ENCODE measurements at regions not wholly inside any gene's neighbourhood (a gene's known extent, or its start where the extent isn't known, plus 50 kb on each side); places are given as distances from the start of the nearest gene placed in this dataset.
"Not testable (repeated sequence)": the region's sequence is repeated elsewhere in the genome, so short reads cannot be mapped to it uniquely, and the experiment has no call there.

- Histone ChIP-seq H3K9ac (ENCODE audit: low read depth in 1 of 3, low read length in 3 of 3) (no peak overlapping the region), H3K4me3 (ENCODE audit: low read length in 3 of 3) (no peak overlapping the region), H3K4me1 (ENCODE audit: control insufficient read depth in 3 of 3, insufficient read depth in 3 of 3, low read length in 3 of 3) (peaks cover 0 to 4% (median 2%) of the 10 kb centered on the region in 3 donors), H3K27ac (ENCODE audit: low read depth, low read length) (no peak overlapping the region), H3K36me3 (ENCODE audit: control insufficient read depth in 3 of 3, insufficient read depth in 3 of 3, low read length in 3 of 3) (no peaks in the 10 kb centered on the region), H3K27me3 (ENCODE audit: control insufficient read depth in 3 of 3, insufficient read depth in 3 of 3, low read length in 3 of 3) (peaks cover 71 to 77% (median 75%) of the 10 kb centered on the region in 3 donors), H3K9me3 (ENCODE audit: control insufficient read depth in 3 of 3, low read length in 3 of 3) (no peaks in the 10 kb centered on the region)
These were observed 84.4 kb upstream of the PAX2 start for GRCh38 chr10:100660945-100661344.

GRCh38 chr10:100661520-100661919, 83.9 kb upstream of the PAX2 start:
- Histone ChIP-seq H3K9me3 (ENCODE audit: control insufficient read depth in 3 of 3, low read length in 3 of 3) (no peaks in the 10 kb centered on the region), H3K4me1 (ENCODE audit: control insufficient read depth in 3 of 3, insufficient read depth in 3 of 3, low read length in 3 of 3) (peaks cover 0 to 3% (median 0%) of the 10 kb centered on the region in 3 donors), H3K27ac (ENCODE audit: low read depth, low read length) (no peak overlapping the region), H3K36me3 (ENCODE audit: control insufficient read depth in 3 of 3, insufficient read depth in 3 of 3, low read length in 3 of 3) (no peaks in the 10 kb centered on the region), H3K9ac (ENCODE audit: low read depth in 1 of 3, low read length in 3 of 3) (no peak overlapping the region), H3K27me3 (ENCODE audit: control insufficient read depth in 3 of 3, insufficient read depth in 3 of 3, low read length in 3 of 3) (peaks cover 69 to 75% (median 74%) of the 10 kb centered on the region in 3 donors), H3K4me3 (ENCODE audit: low read length in 3 of 3) (no peak overlapping the region)

- Histone ChIP-seq H3K9ac (ENCODE audit: low read depth in 1 of 3, low read length in 3 of 3) (no peak overlapping the region), H3K27me3 (ENCODE audit: control insufficient read depth in 3 of 3, insufficient read depth in 3 of 3, low read length in 3 of 3) (peaks cover 65 to 73% (median 72%) of the 10 kb centered on the region in 3 donors), H3K4me1 (ENCODE audit: control insufficient read depth in 3 of 3, insufficient read depth in 3 of 3, low read length in 3 of 3) (peaks cover 0 to 3% (median 0%) of the 10 kb centered on the region in 3 donors), H3K9me3 (ENCODE audit: control insufficient read depth in 3 of 3, low read length in 3 of 3) (no peaks in the 10 kb centered on the region), H3K27ac (ENCODE audit: low read depth, low read length) (no peak overlapping the region), H3K36me3 (ENCODE audit: control insufficient read depth in 3 of 3, insufficient read depth in 3 of 3, low read length in 3 of 3) (no peaks in the 10 kb centered on the region), H3K4me3 (ENCODE audit: low read length in 3 of 3) (no peak overlapping the region)
These were observed 83.3 kb upstream of the PAX2 start for GRCh38 chr10:100662067-100662466.

- peaks cover 63 to 69% (median 68%) of the 10 kb centered on the region in 3 donors for H3K27me3 ChIP-seq (ENCODE audit: control insufficient read depth in 3 of 3, insufficient read depth in 3 of 3, low read length in 3 of 3)
- H3K4me3 ChIP-seq (ENCODE audit: low read length in 3 of 3): no peak overlapping the region
- H3K9me3 ChIP-seq (ENCODE audit: control insufficient read depth in 3 of 3, low read length in 3 of 3): no peaks in the 10 kb centered on the region
- H3K27ac ChIP-seq (ENCODE audit: low read depth, low read length): no peak overlapping the region
- H3K36me3 ChIP-seq (ENCODE audit: control insufficient read depth in 3 of 3, insufficient read depth in 3 of 3, low read length in 3 of 3): no peaks in the 10 kb centered on the region
- peaks cover 0 to under 1% (median 0%) of the 10 kb centered on the region in 3 donors for H3K4me1 ChIP-seq (ENCODE audit: control insufficient read depth in 3 of 3, insufficient read depth in 3 of 3, low read length in 3 of 3)
- no peak overlapping the region for H3K9ac ChIP-seq (ENCODE audit: low read depth in 1 of 3, low read length in 3 of 3)
These were observed 80.8 kb upstream of the PAX2 start for GRCh38 chr10:100664316-100665149.

GRCh38 chr10:100666634-100667033, 78.7 kb upstream of the PAX2 start:
- H3K36me3 ChIP-seq (ENCODE audit: control insufficient read depth in 3 of 3, insufficient read depth in 3 of 3, low read length in 3 of 3); H3K4me3 ChIP-seq (ENCODE audit: low read length in 3 of 3); H3K9ac ChIP-seq (ENCODE audit: low read depth in 1 of 3, low read length in 3 of 3); H3K9me3 ChIP-seq (ENCODE audit: control insufficient read depth in 3 of 3, low read length in 3 of 3); H3K27ac ChIP-seq (ENCODE audit: low read depth, low read length); H3K4me1 ChIP-seq (ENCODE audit: control insufficient read depth in 3 of 3, insufficient read depth in 3 of 3, low read length in 3 of 3): not testable (repeated sequence)
- H3K27me3 ChIP-seq (ENCODE audit: control insufficient read depth in 3 of 3, insufficient read depth in 3 of 3, low read length in 3 of 3): peaks cover 66 to 73% (median 69%) of the 10 kb centered on the region in 3 donors

GRCh38 chr10:100669616-100670015, 75.8 kb upstream of the PAX2 start:
- no peaks in the 10 kb centered on the region for H3K9me3 ChIP-seq (ENCODE audit: control insufficient read depth in 3 of 3, low read length in 3 of 3)
- H3K36me3 ChIP-seq (ENCODE audit: control insufficient read depth in 3 of 3, insufficient read depth in 3 of 3, low read length in 3 of 3): no peaks in the 10 kb centered on the region
- no peak overlapping the region for H3K9ac ChIP-seq (ENCODE audit: low read depth in 1 of 3, low read length in 3 of 3)
- peaks cover 69 to 73% (median 72%) of the 10 kb centered on the region in 3 donors for H3K27me3 ChIP-seq (ENCODE audit: control insufficient read depth in 3 of 3, insufficient read depth in 3 of 3, low read length in 3 of 3)
- H3K4me3 ChIP-seq (ENCODE audit: low read length in 3 of 3): no peak overlapping the region
- H3K27ac ChIP-seq (ENCODE audit: low read depth, low read length): no peak overlapping the region
- no peaks in the 10 kb centered on the region for H3K4me1 ChIP-seq (ENCODE audit: control insufficient read depth in 3 of 3, insufficient read depth in 3 of 3, low read length in 3 of 3)

GRCh38 chr10:100670368-100670767, 75.0 kb upstream of the PAX2 start:
- no peak overlapping the region for H3K4me3 ChIP-seq (ENCODE audit: low read length in 3 of 3)
- H3K9me3 ChIP-seq (ENCODE audit: control insufficient read depth in 3 of 3, low read length in 3 of 3): no peaks in the 10 kb centered on the region
- H3K9ac ChIP-seq (ENCODE audit: low read depth in 1 of 3, low read length in 3 of 3): no peak overlapping the region
- no peaks in the 10 kb centered on the region for H3K4me1 ChIP-seq (ENCODE audit: control insufficient read depth in 3 of 3, insufficient read depth in 3 of 3, low read length in 3 of 3)
- H3K27me3 ChIP-seq (ENCODE audit: control insufficient read depth in 3 of 3, insufficient read depth in 3 of 3, low read length in 3 of 3): peaks cover 70 to 71% (median 70%) of the 10 kb centered on the region in 3 donors
- H3K27ac ChIP-seq (ENCODE audit: low read depth, low read length): no peak overlapping the region
- H3K36me3 ChIP-seq (ENCODE audit: control insufficient read depth in 3 of 3, insufficient read depth in 3 of 3, low read length in 3 of 3): no peaks in the 10 kb centered on the region

GRCh38 chr10:100670828-100671479, 74.4 kb upstream of the PAX2 start:
- H3K4me3 ChIP-seq (ENCODE audit: low read length in 3 of 3): no peak overlapping the region
- H3K9ac ChIP-seq (ENCODE audit: low read depth in 1 of 3, low read length in 3 of 3): no peak overlapping the region
- H3K36me3 ChIP-seq (ENCODE audit: control insufficient read depth in 3 of 3, insufficient read depth in 3 of 3, low read length in 3 of 3): no peaks in the 10 kb centered on the region
- no peaks in the 10 kb centered on the region for H3K9me3 ChIP-seq (ENCODE audit: control insufficient read depth in 3 of 3, low read length in 3 of 3)
- no peak overlapping the region for H3K27ac ChIP-seq (ENCODE audit: low read depth, low read length)
- no peaks in the 10 kb centered on the region for H3K4me1 ChIP-seq (ENCODE audit: control insufficient read depth in 3 of 3, insufficient read depth in 3 of 3, low read length in 3 of 3)
- peaks cover 71 to 76% (median 74%) of the 10 kb centered on the region in 3 donors for H3K27me3 ChIP-seq (ENCODE audit: control insufficient read depth in 3 of 3, insufficient read depth in 3 of 3, low read length in 3 of 3)

- H3K27me3 ChIP-seq (ENCODE audit: control insufficient read depth in 3 of 3, insufficient read depth in 3 of 3, low read length in 3 of 3): peaks cover 72 to 75% (median 73%) of the 10 kb centered on the region in 3 donors
- H3K4me3 ChIP-seq (ENCODE audit: low read length in 3 of 3): no peak overlapping the region
- no peak overlapping the region for H3K9ac ChIP-seq (ENCODE audit: low read depth in 1 of 3, low read length in 3 of 3)
- H3K4me1 ChIP-seq (ENCODE audit: control insufficient read depth in 3 of 3, insufficient read depth in 3 of 3, low read length in 3 of 3): no peaks in the 10 kb centered on the region
- no peak overlapping the region for H3K27ac ChIP-seq (ENCODE audit: low read depth, low read length)
- no peaks in the 10 kb centered on the region for H3K9me3 ChIP-seq (ENCODE audit: control insufficient read depth in 3 of 3, low read length in 3 of 3)
- no peaks in the 10 kb centered on the region for H3K36me3 ChIP-seq (ENCODE audit: control insufficient read depth in 3 of 3, insufficient read depth in 3 of 3, low read length in 3 of 3)
These were observed 73.2 kb upstream of the PAX2 start for GRCh38 chr10:100672199-100672598.

- Histone ChIP-seq H3K27me3 (ENCODE audit: control insufficient read depth in 3 of 3, insufficient read depth in 3 of 3, low read length in 3 of 3) (peaks cover 56 to 59% (median 58%) of the 10 kb centered on the region in 3 donors), H3K36me3 (ENCODE audit: control insufficient read depth in 3 of 3, insufficient read depth in 3 of 3, low read length in 3 of 3) (no peaks in the 10 kb centered on the region), H3K9me3 (ENCODE audit: control insufficient read depth in 3 of 3, low read length in 3 of 3) (no peaks in the 10 kb centered on the region), H3K9ac (ENCODE audit: low read depth in 1 of 3, low read length in 3 of 3) (no peak overlapping the region), H3K27ac (ENCODE audit: low read depth, low read length) (no peak overlapping the region), H3K4me1 (ENCODE audit: control insufficient read depth in 3 of 3, insufficient read depth in 3 of 3, low read length in 3 of 3) (no peaks in the 10 kb centered on the region), H3K4me3 (ENCODE audit: low read length in 3 of 3) (no peak overlapping the region)
These were observed 68.0 kb upstream of the PAX2 start for GRCh38 chr10:100677290-100677945.

Data from skeletal muscle tissue (tissue), 3 donors.